HEK293 (cell line): ENCODE measurements at regions not wholly inside any gene's neighbourhood (a gene's known extent, or its start where the extent isn't known, plus 50 kb on each side); places are given as distances from the start of the nearest gene placed in this dataset.
A peak's percentile ranks its signal among the peaks of the same experiment; 100 is the strongest.

Source experiments
- CTCF ChIA-PET: fragments of 350-600 bp; formaldehyde crosslinking; extraction: SDS; loops from one replicate; lab custom pipeline; 2021; ENCODE audit warnings: antibody characterized with exemption; lab: Yijun Ruan, JAX
- POLR2A ChIA-PET: fragments of 300-600 bp; formaldehyde crosslinking; extraction: SDS; loops from one replicate; lab custom pipeline; 2020; ENCODE audit warnings: antibody characterized with exemption, inconsistent platforms; lab: Yijun Ruan, JAX
- H3K27ac ChIP-seq: fragments of 200-500 bp; sonication (Bioruptor generic); 2 replicates; pipeline ENCODE4 v1.5.1; 2014; ENCODE audit warnings: low read depth, low read length, control low read depth, inconsistent platforms; ENCODE audit errors: extremely low read depth
- H3K36me3 ChIP-seq, 2 experiments: fragments of 200-500 bp in 1 of 2; sonication (Bioruptor generic) in 1 of 2; 1 replicate in 1 of 2; 2 replicates in 1 of 2; pipeline ENCODE4 v1.5.1; 2014 to 2017; ENCODE audit warnings: inconsistent platforms in 2 of 2, low read length in 2 of 2; ENCODE audit not compliant: control insufficient read depth in 2 of 2, insufficient read depth in 1 of 2
- H3K4me1 ChIP-seq: fragments of 200-500 bp; sonication (Bioruptor generic); 2 replicates; pipeline ENCODE4 v1.5.1; 2014; ENCODE audit warnings: mild to moderate bottlenecking, low read length, inconsistent platforms; ENCODE audit not compliant: control insufficient read depth, insufficient read depth
- H3K4me3 ChIP-seq: 2 replicates; pipeline ENCODE4 v1.5.1; 2011; ENCODE audit warnings: low read depth, mild to moderate bottlenecking, control low read depth, low read length, moderate library complexity
- H3K9me3 ChIP-seq: fragments of 200-500 bp; sonication (Bioruptor generic); 2 replicates; pipeline ENCODE4 v1.5.1; 2014; ENCODE audit warnings: low read depth, low read length, inconsistent platforms; ENCODE audit not compliant: control insufficient read depth, insufficient read depth
- BCL11B ChIP-seq: fragments of 450-650 bp; formaldehyde crosslinking; IDR thresholded peaks from 2 replicates; pipeline ENCODE4 v1.5.1; 2016; ENCODE audit warnings: low read depth, missing biosample characterization, missing genetic modification characterization
- BCL6B ChIP-seq: fragments of 450-650 bp; formaldehyde crosslinking; IDR thresholded peaks from 2 replicates; pipeline ENCODE4 v1.5.1; 2017; ENCODE audit warnings: missing biosample characterization, missing genetic modification characterization
- GFI1B ChIP-seq: fragments of 450-650 bp; formaldehyde crosslinking; IDR thresholded peaks from 2 replicates; pipeline ENCODE4 v1.5.1; 2016; ENCODE audit warnings: missing biosample characterization, missing genetic modification characterization
- GLI4 ChIP-seq: fragments of 450-650 bp; formaldehyde crosslinking; IDR thresholded peaks from 2 replicates; pipeline ENCODE4 v1.5.1; 2016; ENCODE audit warnings: missing biosample characterization, missing genetic modification characterization
- GLIS1 ChIP-seq: fragments of 450-650 bp; formaldehyde crosslinking; IDR thresholded peaks from 2 replicates; pipeline ENCODE4 v1.5.1; 2016; ENCODE audit warnings: missing biosample characterization, missing genetic modification characterization
- ZBTB48 ChIP-seq: fragments of 450-650 bp; formaldehyde crosslinking; IDR thresholded peaks from 2 replicates; pipeline ENCODE4 v1.5.1; 2016; ENCODE audit warnings: missing biosample characterization, missing genetic modification characterization
- ZBTB49 ChIP-seq: fragments of 450-650 bp; formaldehyde crosslinking; IDR thresholded peaks from 2 replicates; pipeline ENCODE4 v1.5.1; 2016; ENCODE audit warnings: missing biosample characterization, missing genetic modification characterization, low read depth
- ZNF157 ChIP-seq: fragments of 450-650 bp; formaldehyde crosslinking; IDR thresholded peaks from 2 replicates; pipeline ENCODE4 v1.5.1; 2016; ENCODE audit warnings: missing biosample characterization, missing genetic modification characterization
- ZNF221 ChIP-seq: fragments of 450-650 bp; formaldehyde crosslinking; IDR thresholded peaks from 2 replicates; pipeline ENCODE4 v1.5.1; 2017; ENCODE audit warnings: missing biosample characterization, missing genetic modification characterization, borderline replicate concordance
- ZNF280C ChIP-seq: fragments of 450-650 bp; formaldehyde crosslinking; IDR thresholded peaks from 2 replicates; pipeline ENCODE4 v1.5.1; 2016; ENCODE audit warnings: missing biosample characterization, missing genetic modification characterization
- ZNF280D ChIP-seq: fragments of 450-650 bp; formaldehyde crosslinking; IDR thresholded peaks from 2 replicates; pipeline ENCODE4 v1.5.1; 2016; ENCODE audit warnings: missing biosample characterization, missing genetic modification characterization
- ZNF366 ChIP-seq: fragments of 450-650 bp; formaldehyde crosslinking; conservative IDR thresholded peaks from 2 replicates; pipeline ENCODE4 v1.5.1; 2016; ENCODE audit warnings: missing biosample characterization, missing genetic modification characterization
- ZNF423 ChIP-seq: fragments of 450-650 bp; formaldehyde crosslinking; IDR thresholded peaks from 2 replicates; pipeline ENCODE4 v1.5.1; 2016; ENCODE audit warnings: missing biosample characterization, missing genetic modification characterization
- ZNF426 ChIP-seq: fragments of 450-650 bp; formaldehyde crosslinking; IDR thresholded peaks from 2 replicates; pipeline ENCODE4 v1.5.1; 2017; ENCODE audit warnings: missing biosample characterization, missing genetic modification characterization, mild to moderate bottlenecking, inconsistent platforms, moderate library complexity
- ZNF48 ChIP-seq: fragments of 450-650 bp; formaldehyde crosslinking; IDR thresholded peaks from 2 replicates; pipeline ENCODE4 v1.5.1; 2016; ENCODE audit warnings: missing biosample characterization, missing genetic modification characterization
- ZNF654 ChIP-seq: fragments of 450-650 bp; formaldehyde crosslinking; IDR thresholded peaks from 2 replicates; pipeline ENCODE4 v1.5.1; 2016; ENCODE audit warnings: low read depth, missing biosample characterization, missing genetic modification characterization
- ZNF670 ChIP-seq: fragments of 450-650 bp; formaldehyde crosslinking; IDR thresholded peaks from 2 replicates; pipeline ENCODE4 v1.5.1; 2016; ENCODE audit warnings: missing biosample characterization, missing genetic modification characterization, low read depth
- ZNF785 ChIP-seq: fragments of 450-650 bp; formaldehyde crosslinking; IDR thresholded peaks from 2 replicates; pipeline ENCODE4 v1.5.1; 2016; ENCODE audit warnings: missing biosample characterization, missing genetic modification characterization
- ZNF843 ChIP-seq: fragments of 450-650 bp; formaldehyde crosslinking; IDR thresholded peaks from 2 replicates; pipeline ENCODE4 v1.5.1; 2016; ENCODE audit warnings: missing biosample characterization, missing genetic modification characterization
- TF ChIP-seq, protein P1 (sequence below): fragments of 450-650 bp; formaldehyde crosslinking; IDR thresholded peaks from 2 replicates; pipeline ENCODE4 v1.5.1; 2016; ENCODE audit warnings: missing biosample characterization, missing genetic modification characterization, borderline replicate concordance

GRCh38 chr2:160918906-160919503 lies 241.2 kb upstream of the TANK start:
- CTCF ChIA-PET: interaction anchor here (0.5 to 1.3 kb wide), 8 partner anchors 17 to 596 kb away, joined by 3 to 5 read pairs (median 3); no protein-coding TSS in a partner anchor

GRCh38 chr2:160920061-160920460 lies 240.2 kb upstream of the TANK start:
- no peaks in the 10 kb centered on the region for H3K36me3 ChIP-seq
- no peaks in the 10 kb centered on the region; the same call in 1 of the 2 replicates for H3K4me1 ChIP-seq
- no peaks in the 10 kb centered on the region for H3K9me3 ChIP-seq
- H3K27ac ChIP-seq: no peak overlapping the region
- ChIA-PET POLR2A (no interaction called here), CTCF (interaction anchor here (0.6 kb wide), 1 partner anchor 850 kb away, joined by 5 read pairs; no protein-coding TSS in a partner anchor)
- TF ChIP-seq ZNF843 (no peak), ZNF221 (tag by site-specific recombination) (no peak), GLIS1 (no peak), GLI4 (tag by site-specific recombination) (no peak), ZNF670 (tag by site-specific recombination) (no peak), BCL6B (no peak)
- no peak overlapping the region for H3K4me3 ChIP-seq

More at GRCh38 chr2:160918906-160919503, 241.2 kb upstream of the TANK start:
- no peaks in the 10 kb centered on the region for H3K9me3 ChIP-seq
- no peak overlapping the region for H3K27ac ChIP-seq
- H3K4me3 ChIP-seq: no peak overlapping the region
- TF ChIP-seq ZNF280C (tag by site-specific recombination): no peak
- peak; percentile 45 for TF ChIP-seq ZNF654 (tag by site-specific recombination)
- H3K4me1 ChIP-seq: no peaks in the 10 kb centered on the region; the same call in 1 of the 2 replicates
- POLR2A ChIA-PET: no interaction called here
- no peaks in the 10 kb centered on the region for H3K36me3 ChIP-seq

DNA sequence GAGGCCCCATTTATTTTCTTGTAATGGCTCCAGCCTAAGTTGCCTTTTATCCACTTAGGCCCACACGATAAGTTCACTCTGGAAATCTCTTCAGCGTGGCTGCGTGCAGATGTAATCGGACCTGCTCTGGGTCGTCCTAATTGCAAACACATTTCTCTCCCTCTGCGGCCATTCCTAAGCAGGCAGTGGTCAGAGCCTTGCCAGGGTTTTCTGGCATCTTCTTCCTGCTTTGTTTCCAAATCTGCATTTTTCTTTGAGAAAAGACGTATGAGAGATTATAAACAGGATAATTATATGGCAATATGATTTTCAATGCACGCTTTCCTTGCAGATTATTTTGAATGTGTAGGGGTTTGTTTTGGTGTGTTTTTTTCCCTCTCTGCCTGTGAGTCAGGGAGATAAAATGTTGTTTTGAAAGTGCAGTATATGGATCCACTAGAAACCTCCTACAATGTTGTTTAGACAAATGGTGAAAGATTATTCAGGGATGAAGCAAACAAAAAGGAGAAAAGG lies 239.4 kb upstream of the TANK start:
- Histone ChIP-seq H3K27ac (no peak overlapping the region), H3K4me1 (no peaks in the 10 kb centered on the region; the same call in 1 of the 2 replicates), H3K36me3 (no peaks in the 10 kb centered on the region), H3K4me3 (no peak overlapping the region), H3K9me3 (no peaks in the 10 kb centered on the region)
- ChIA-PET POLR2A (no interaction called here), CTCF (interaction anchor here (0.9 kb wide), 1 partner anchor 143 kb away, joined by 3 read pairs; no protein-coding TSS in a partner anchor)
- TF ChIP-seq ZNF48: no peak
- TF ChIP-seq GLIS1: no peak
- TF ChIP-seq ZNF366 (tag by site-specific recombination): no peak
- no peak for TF ChIP-seq ZNF280D (tag by site-specific recombination)
- TF ChIP-seq ZNF157 (tag by site-specific recombination): no peak
- TF ChIP-seq, protein P1, sequence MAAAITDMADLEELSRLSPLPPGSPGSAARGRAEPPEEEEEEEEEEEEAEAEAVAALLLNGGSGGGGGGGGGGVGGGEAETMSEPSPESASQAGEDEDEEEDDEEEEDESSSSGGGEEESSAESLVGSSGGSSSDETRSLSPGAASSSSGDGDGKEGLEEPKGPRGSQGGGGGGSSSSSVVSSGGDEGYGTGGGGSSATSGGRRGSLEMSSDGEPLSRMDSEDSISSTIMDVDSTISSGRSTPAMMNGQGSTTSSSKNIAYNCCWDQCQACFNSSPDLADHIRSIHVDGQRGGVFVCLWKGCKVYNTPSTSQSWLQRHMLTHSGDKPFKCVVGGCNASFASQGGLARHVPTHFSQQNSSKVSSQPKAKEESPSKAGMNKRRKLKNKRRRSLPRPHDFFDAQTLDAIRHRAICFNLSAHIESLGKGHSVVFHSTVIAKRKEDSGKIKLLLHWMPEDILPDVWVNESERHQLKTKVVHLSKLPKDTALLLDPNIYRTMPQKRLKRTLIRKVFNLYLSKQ (tag by site-specific recombination): no peak
- TF ChIP-seq ZNF423 (tag by site-specific recombination): no peak
- TF ChIP-seq ZNF426 (tag by site-specific recombination): no peak
- TF ChIP-seq ZNF785 (tag by site-specific recombination): no peak
- no peak for TF ChIP-seq GFI1B (tag by site-specific recombination)
- TF ChIP-seq ZBTB48 (tag by site-specific recombination): no peak
- TF ChIP-seq BCL11B (tag by site-specific recombination): no peak
- no peak for TF ChIP-seq ZBTB49 (tag by site-specific recombination)
